ENCODE measurements at regions not wholly inside any gene's neighbourhood (a gene's known extent, or its start where the extent isn't known, plus 50 kb on each side); places are given as distances from the start of the nearest gene placed in this dataset.

- DNase-seq (ENCODE audit: low spot score) (no peak), ATAC-seq (ENCODE audit: insufficient number of reproducible peaks, low FRiP score, low read depth) (no peak)
- H3K36me3 ChIP-seq = no peaks in the 10 kb centered on the region
- H3K4me1 ChIP-seq (ENCODE audit: control insufficient read depth in 1 of 2, low read depth in 2 of 2) = peaks cover 7 to 18% of the 10 kb centered on the region in 2 donors
- H3K9me3 ChIP-seq = no peaks in the 10 kb centered on the region
- H3K4me3 ChIP-seq = no peak overlapping the region
- H3K27ac ChIP-seq = no peak overlapping the region
- H3K27me3 ChIP-seq (replicated peaks; ENCODE audit: insufficient read depth) = no peaks in the 10 kb centered on the region
- TF ChIP-seq CTCF (IDR thresholded peaks at IDR 0.05) = no peak
Measured at GRCh38 chr11:128289048-128289447, 298.3 kb downstream of the ETS1 start.

GRCh38 chr11:128288368-128288767, 299.0 kb downstream of the ETS1 start:
- H3K4me1 ChIP-seq (ENCODE audit: control insufficient read depth in 1 of 2, low read depth in 2 of 2) = peaks cover 5 to 13% of the 10 kb centered on the region in 2 donors
- H3K36me3 ChIP-seq = no peaks in the 10 kb centered on the region
- ATAC-seq (ENCODE audit: insufficient number of reproducible peaks, low FRiP score, low read depth) (no peak), DNase-seq (ENCODE audit: low spot score) (no peak)
- no peaks in the 10 kb centered on the region for H3K27me3 ChIP-seq (replicated peaks; ENCODE audit: insufficient read depth)
- no peak overlapping the region for H3K4me3 ChIP-seq
- H3K9me3 ChIP-seq = no peaks in the 10 kb centered on the region
- H3K27ac ChIP-seq = no peak overlapping the region
- no peak for TF ChIP-seq CTCF (IDR thresholded peaks at IDR 0.05)

GRCh38 chr11:128285321-128285720, 302.0 kb downstream of the ETS1 start:
- ATAC-seq (ENCODE audit: insufficient number of reproducible peaks, low FRiP score, low read depth) (no peak), DNase-seq (ENCODE audit: low spot score) (no peak)
- H3K9me3 ChIP-seq = no peaks in the 10 kb centered on the region
- H3K4me3 ChIP-seq = no peak overlapping the region
- peaks cover 1 to 2% of the 10 kb centered on the region in 2 donors for H3K4me1 ChIP-seq (ENCODE audit: control insufficient read depth in 1 of 2, low read depth in 2 of 2)
- no peak overlapping the region for H3K27ac ChIP-seq
- no peaks in the 10 kb centered on the region for H3K27me3 ChIP-seq (replicated peaks; ENCODE audit: insufficient read depth)
- TF ChIP-seq CTCF (IDR thresholded peaks at IDR 0.05) = no peak
- H3K36me3 ChIP-seq = no peaks in the 10 kb centered on the region

- TF ChIP-seq CTCF (IDR thresholded peaks at IDR 0.05) = no peak
- no peaks in the 10 kb centered on the region for H3K27me3 ChIP-seq (replicated peaks; ENCODE audit: insufficient read depth)
- no peaks in the 10 kb centered on the region for H3K9me3 ChIP-seq
- no peak for ATAC-seq (ENCODE audit: insufficient number of reproducible peaks, low FRiP score, low read depth)
- no peaks in the 10 kb centered on the region for H3K36me3 ChIP-seq
- no peak overlapping the region for H3K4me3 ChIP-seq
- H3K4me1 ChIP-seq (ENCODE audit: control insufficient read depth in 1 of 2, low read depth in 2 of 2) = no peaks in the 10 kb centered on the region
- no peak for DNase-seq (ENCODE audit: low spot score)
- H3K27ac ChIP-seq = no peak overlapping the region
Measured at GRCh38 chr11:128284634-128285033, 302.7 kb downstream of the ETS1 start.

- no peaks in the 10 kb centered on the region for H3K27me3 ChIP-seq (replicated peaks; ENCODE audit: insufficient read depth)
- H3K4me1 ChIP-seq (ENCODE audit: control insufficient read depth in 1 of 2, low read depth in 2 of 2) = no peaks in the 10 kb centered on the region
Measured at GRCh38 chr11:128283451-128283850, 303.9 kb downstream of the ETS1 start.

More at GRCh38 chr11:128283451-128283850, 303.9 kb downstream of the ETS1 start:
- no peak for DNase-seq (ENCODE audit: low spot score)
- TF ChIP-seq CTCF (IDR thresholded peaks at IDR 0.05) = no peak
- H3K27ac ChIP-seq = no peak overlapping the region
- no peak overlapping the region for H3K4me3 ChIP-seq
- no peak for ATAC-seq (ENCODE audit: insufficient number of reproducible peaks, low FRiP score, low read depth)
- H3K36me3 ChIP-seq = no peaks in the 10 kb centered on the region
- no peaks in the 10 kb centered on the region for H3K9me3 ChIP-seq
